ENCODE measurements at regions not wholly inside any gene's neighbourhood (a gene's known extent, or its start where the extent isn't known, plus 50 kb on each side); places are given as distances from the start of the nearest gene placed in this dataset.

GRCh38 chr3:192057261-192057660 lies 596.3 kb downstream of the PYDC2 start:
- TF ChIP-seq ZNF555 (tag by site-specific recombination; conservative IDR thresholded peaks at IDR 0.05) (no peak), REST (tag by site-specific recombination; IDR thresholded peaks at IDR 0.05) (no peak), MZF1 (tag by site-specific recombination; IDR thresholded peaks at IDR 0.05; ENCODE audit: borderline replicate concordance) (no peak), INSM2 (tag by site-specific recombination; IDR thresholded peaks at IDR 0.05) (no peak)

Measured in HEK293 (cell line).